GM18520 (cell line): ENCODE measurements at regions not wholly inside any gene's neighbourhood (a gene's known extent, or its start where the extent isn't known, plus 50 kb on each side); places are given as distances from the start of the nearest gene placed in this dataset.
A peak's percentile ranks its signal among the peaks of the same experiment; 100 is the strongest.
"Not testable (repeated sequence)": the region's sequence is repeated elsewhere in the genome, so short reads cannot be mapped to it uniquely, and the experiment has no call there.

Experiments used
- ATAC-seq: cut with Tn5 transposase; IDR thresholded peaks from one replicate; pipeline ENCODE4 v1.9.1; 2021; ENCODE audit not compliant: unreplicated experiment

GRCh38 chr2:145755019-145755837 is 1235.3 kb upstream of the ZEB2 start:
- ATAC-seq: no peak

GRCh38 chr2:145753966-145754365 is 1234.0 kb upstream of the ZEB2 start:
- no peak for ATAC-seq

- no peak for ATAC-seq
Measured at GRCh38 chr2:145753041-145753608, 1233.2 kb upstream of the ZEB2 start.

GRCh38 chr2:145752091-145752806 is 1232.3 kb upstream of the ZEB2 start:
- peak; percentile 17 for ATAC-seq

GRCh38 chr2:145751629-145752028 is 1231.7 kb upstream of the ZEB2 start:
- peak; percentile 75 for ATAC-seq

- ATAC-seq: no peak
Measured at GRCh38 chr2:145751155-145751554, 1231.2 kb upstream of the ZEB2 start.

GRCh38 chr2:145750612-145751011 is 1230.7 kb upstream of the ZEB2 start:
- no peak for ATAC-seq

GRCh38 chr2:145750144-145750543 is 1230.2 kb upstream of the ZEB2 start:
- ATAC-seq: no peak

- no peak for ATAC-seq
Measured at GRCh38 chr2:145749556-145749955, 1229.6 kb upstream of the ZEB2 start.

GRCh38 chr2:145748927-145749326 is 1229.0 kb upstream of the ZEB2 start:
- peak; percentile 48 for ATAC-seq

GRCh38 chr2:145747715-145748114 is 1227.8 kb upstream of the ZEB2 start:
- no peak for ATAC-seq

GRCh38 chr2:145745387-145745721 is 1225.4 kb upstream of the ZEB2 start:
- not testable (repeated sequence) for ATAC-seq

- ATAC-seq: peak; percentile 79
Measured at GRCh38 chr2:145744541-145745386, 1224.8 kb upstream of the ZEB2 start.

GRCh38 chr2:145743011-145743410 is 1223.1 kb upstream of the ZEB2 start:
- ATAC-seq: no peak

- ATAC-seq: no peak
Measured at GRCh38 chr2:145741636-145742035, 1221.7 kb upstream of the ZEB2 start.

GRCh38 chr2:145741181-145741580 is 1221.3 kb upstream of the ZEB2 start:
- ATAC-seq: no peak

- ATAC-seq: no peak
Measured at GRCh38 chr2:145740302-145740701, 1220.4 kb upstream of the ZEB2 start.

- ATAC-seq: peak; percentile 51
Measured at GRCh38 chr2:145739681-145740080, 1219.8 kb upstream of the ZEB2 start.

GRCh38 chr2:145736871-145737270 is 1217.0 kb upstream of the ZEB2 start:
- no peak for ATAC-seq

GRCh38 chr2:145731467-145731866 is 1211.5 kb upstream of the ZEB2 start:
- no peak for ATAC-seq
